IMR-90 (cell line): ENCODE measurements at regions not wholly inside any gene's neighbourhood (a gene's known extent, or its start where the extent isn't known, plus 50 kb on each side); places are given as distances from the start of the nearest gene placed in this dataset.

Source experiments
- ATAC-seq: fragments of 200-7000 bp; cut with Tn5 transposase; 2 replicates; pipeline ENCODE4 v1.9.1; 2020; ENCODE audit warnings: low read depth, mild to moderate bottlenecking, moderate library complexity
- BruUV-seq: library from RNA; stranded (reverse); fragments of 400-500 nt; replicated peaks from 2 replicates; lab custom pipeline; 2021; lab: Mats Ljungman, UMichigan
- CTCF ChIA-PET: fragments of 300-600 bp; formaldehyde crosslinking; extraction: SDS; loops from one replicate; lab custom pipeline; 2021; ENCODE audit warnings: antibody characterized with exemption; lab: Yijun Ruan, JAX
- POLR2A ChIA-PET: fragments of 300-600 bp; sonication (Branson Sonifier 250); formaldehyde crosslinking; loops from one replicate; lab custom pipeline; 2022; ENCODE audit warnings: antibody characterized with exemption; ENCODE audit not compliant: unreplicated experiment; lab: Charles Lee
- DNase-seq: peaks from one replicate; pipeline ENCODE4 v3.0.0; 2013
- H2AFZ ChIP-seq: replicated peaks from 2 replicates; pipeline ENCODE3; 2013; ENCODE audit warnings: low read length, mild to moderate bottlenecking; ENCODE audit not compliant: poor library complexity
- H2AK5ac ChIP-seq: 2 replicates; pipeline ENCODE4 v1.6.1; 2013; ENCODE audit warnings: low read depth, low read length, inconsistent platforms
- H2AK9ac ChIP-seq: replicated peaks from 2 replicates; pipeline ENCODE3; 2013; ENCODE audit warnings: mild to moderate bottlenecking, low read depth, low read length, moderate library complexity; ENCODE audit not compliant: poor library complexity
- H2BK120ac ChIP-seq: 2 replicates; pipeline ENCODE4 v1.6.1; 2013; ENCODE audit warnings: low read depth, low read length, inconsistent platforms
- H2BK15ac ChIP-seq: 3 replicates; pipeline ENCODE4 v1.6.1; 2013; ENCODE audit warnings: low read depth, low read length, inconsistent platforms
- H2BK20ac ChIP-seq: 2 replicates; pipeline ENCODE4 v1.6.1; 2013; ENCODE audit warnings: low read depth, mild to moderate bottlenecking, inconsistent platforms, low read length, moderate library complexity
- H2BK5ac ChIP-seq: 2 replicates; pipeline ENCODE4 v1.6.1; 2013; ENCODE audit warnings: mild to moderate bottlenecking, low read depth, low read length, inconsistent platforms; ENCODE audit not compliant: poor library complexity, severe bottlenecking
- H3K14ac ChIP-seq: replicated peaks from 2 replicates; pipeline ENCODE4 v1.6.1; 2013; ENCODE audit warnings: low read depth, low read length, inconsistent platforms
- H3K18ac ChIP-seq: 2 replicates; pipeline ENCODE4 v1.6.1; 2013; ENCODE audit warnings: low read depth, low read length, control low read depth
- H3K23ac ChIP-seq: 2 replicates; pipeline ENCODE4 v1.6.1; 2013; ENCODE audit warnings: low read depth, low read length, inconsistent platforms
- H3K27ac ChIP-seq: 2 replicates; pipeline ENCODE4 v1.5.1; 2013; ENCODE audit warnings: mild to moderate bottlenecking, control low read depth, low read length; ENCODE audit not compliant: insufficient read depth
- H3K27me3 ChIP-seq: 2 replicates; pipeline ENCODE4 v1.6.1; 2013; ENCODE audit warnings: low read length; ENCODE audit not compliant: control insufficient read depth, insufficient read depth
- H3K36me3 ChIP-seq: 2 replicates; pipeline ENCODE4 v1.6.1; 2013; ENCODE audit warnings: low read length, mixed read lengths; ENCODE audit not compliant: control insufficient read depth, insufficient read depth
- H3K4ac ChIP-seq: 2 replicates; pipeline ENCODE4 v1.6.1; 2013; ENCODE audit warnings: low read depth, low read length, inconsistent platforms
- H3K4me1 ChIP-seq: 2 replicates; pipeline ENCODE4 v1.6.1; 2013; ENCODE audit warnings: low read length, mixed read lengths; ENCODE audit not compliant: control insufficient read depth, insufficient read depth
- H3K4me2 ChIP-seq: 2 replicates; pipeline ENCODE4 v1.6.1; 2013; ENCODE audit warnings: low read depth, mild to moderate bottlenecking, control low read depth, low read length, moderate library complexity
- H3K4me3 ChIP-seq: 2 replicates; pipeline ENCODE4 v1.5.1; 2013; ENCODE audit warnings: low read depth, mild to moderate bottlenecking, control low read depth, low read length, moderate library complexity; ENCODE audit not compliant: insufficient read depth
- H3K56ac ChIP-seq: 2 replicates; pipeline ENCODE4 v1.6.1; 2013; ENCODE audit warnings: low read length, inconsistent platforms; ENCODE audit not compliant: insufficient read depth; ENCODE audit errors: extremely low read depth
- H3K79me1 ChIP-seq, 2 experiments: 2 replicates each; pipeline ENCODE4 v1.6.1; 2013; ENCODE audit warnings: low read length in 2 of 2, inconsistent platforms in 1 of 2, low read depth in 1 of 2
- H3K9ac ChIP-seq: 2 replicates; pipeline ENCODE4 v1.6.1; 2013; ENCODE audit warnings: low read depth, low read length, control low read depth
- H3K9me1 ChIP-seq: 2 replicates; pipeline ENCODE4 v1.6.1; 2013; ENCODE audit warnings: low read length, inconsistent platforms; ENCODE audit not compliant: insufficient read depth
- H3K9me3 ChIP-seq: 2 replicates; pipeline ENCODE4 v1.6.1; 2013; ENCODE audit warnings: low read length; ENCODE audit not compliant: control insufficient read depth, insufficient read depth
- H4K20me1 ChIP-seq: 2 replicates; pipeline ENCODE4 v1.6.1; 2013; ENCODE audit warnings: low read length, inconsistent platforms; ENCODE audit not compliant: insufficient read depth
- H4K5ac ChIP-seq: 2 replicates; pipeline ENCODE4 v1.6.1; 2013; ENCODE audit warnings: mild to moderate bottlenecking, low read depth, low read length, control low read depth
- H4K8ac ChIP-seq, 2 experiments: 2 replicates each; pipeline ENCODE4 v1.6.1; 2013; ENCODE audit warnings: low read depth in 2 of 2, low read length in 2 of 2, control low read depth in 1 of 2, inconsistent platforms in 1 of 2
- H4K91ac ChIP-seq: 2 replicates; pipeline ENCODE4 v1.6.1; 2013; ENCODE audit warnings: low read depth, low read length, inconsistent platforms; ENCODE audit not compliant: insufficient read depth
- BHLHE40 ChIP-seq: fragments of 150-350 bp; IDR thresholded peaks from 2 replicates; pipeline ENCODE4 v1.6.1; 2016; ENCODE audit warnings: mild to moderate bottlenecking, low read depth, low read length
- CEBPB ChIP-seq: IDR thresholded peaks from 2 replicates; pipeline ENCODE4 v1.6.1; 2012; ENCODE audit warnings: low read depth, low read length, improper control_type of control experiment
- CHD1 ChIP-seq: IDR thresholded peaks from 2 replicates; pipeline ENCODE4 v1.6.1; 2012; ENCODE audit warnings: low read depth, low read length, improper control_type of control experiment
- MAFK ChIP-seq: IDR thresholded peaks from 2 replicates; pipeline ENCODE4 v1.6.1; 2012; ENCODE audit warnings: low read depth, low read length, improper control_type of control experiment
- MXI1 ChIP-seq: IDR thresholded peaks from 2 replicates; pipeline ENCODE4 v1.6.1; 2012; ENCODE audit warnings: low read depth, mild to moderate bottlenecking, low read length, moderate library complexity, borderline replicate concordance
- POLR2A ChIP-seq: IDR thresholded peaks from 2 replicates; pipeline ENCODE4 v1.6.1; 2012; ENCODE audit warnings: mild to moderate bottlenecking, low read depth, low read length
- RAD21 ChIP-seq: IDR thresholded peaks from 2 replicates; pipeline ENCODE4 v1.6.1; 2012; ENCODE audit warnings: low read length, improper control_type of control experiment
- RFX5 ChIP-seq: IDR thresholded peaks from 2 replicates; pipeline ENCODE4 v1.8.0; 2012; ENCODE audit warnings: low read depth, mild to moderate bottlenecking, low read length, moderate library complexity
- SMC3 ChIP-seq: fragments of 150-350 bp; IDR thresholded peaks from 2 replicates; pipeline ENCODE4 v1.6.1; 2016; ENCODE audit warnings: low read depth, mild to moderate bottlenecking, antibody characterized with exemption, low read length, moderate library complexity
- WGBS, 2 experiments: methylation state at CpG; one replicate each; pipeline versions ENCODE4 v1.1.5 to v1.1.7; 2013; ENCODE audit warnings: missing lambda C conversion rate in 2 of 2; ENCODE audit not compliant: insufficient read length in 1 of 2; ENCODE audit errors: extremely low coverage in 2 of 2; 5-methylcytosine and 5-hydroxymethylcytosine counted together
- dilution Hi-C: fragments of 300-500 bp; cut with HindIII; formaldehyde crosslinking; loops from one replicate; pipeline ENCODE4 v1.14.3; 2018; ENCODE audit warnings: low sequenced_read_pairs; ENCODE audit not compliant: unreplicated experiment
- in situ Hi-C: fragments of 300-500 bp; cut with MboI; formaldehyde crosslinking; loops from 3 replicates; pipeline ENCODE4 v1.14.3; 2019; ENCODE audit warnings: low sequenced_read_pairs, inconsistent platforms, mixed read lengths
- intact Hi-C: fragments of 100-400 bp; cut with micrococcal nuclease; formaldehyde crosslinking; loops from 2 replicates; pipeline ENCODE4 v1.10.0; 2022
- TF ChIP-seq, protein P1 (sequence below): fragments of 150-350 bp; IDR thresholded peaks from 2 replicates; pipeline ENCODE4 v1.6.1; 2017; ENCODE audit warnings: mild to moderate bottlenecking, antibody characterized with exemption, low read length, low read depth
- TF ChIP-seq, protein P2 (sequence below): fragments of 150-350 bp; IDR thresholded peaks from 2 replicates; pipeline ENCODE4 v1.6.1; 2016; ENCODE audit warnings: low read depth, mild to moderate bottlenecking, low read length, moderate library complexity, borderline replicate concordance
- TF ChIP-seq, protein P3 (sequence below): conservative IDR thresholded peaks from 2 replicates; pipeline ENCODE4 v1.5.1; 2012; ENCODE audit warnings: mild to moderate bottlenecking, low read depth, low read length, improper control_type of control experiment

DNA sequence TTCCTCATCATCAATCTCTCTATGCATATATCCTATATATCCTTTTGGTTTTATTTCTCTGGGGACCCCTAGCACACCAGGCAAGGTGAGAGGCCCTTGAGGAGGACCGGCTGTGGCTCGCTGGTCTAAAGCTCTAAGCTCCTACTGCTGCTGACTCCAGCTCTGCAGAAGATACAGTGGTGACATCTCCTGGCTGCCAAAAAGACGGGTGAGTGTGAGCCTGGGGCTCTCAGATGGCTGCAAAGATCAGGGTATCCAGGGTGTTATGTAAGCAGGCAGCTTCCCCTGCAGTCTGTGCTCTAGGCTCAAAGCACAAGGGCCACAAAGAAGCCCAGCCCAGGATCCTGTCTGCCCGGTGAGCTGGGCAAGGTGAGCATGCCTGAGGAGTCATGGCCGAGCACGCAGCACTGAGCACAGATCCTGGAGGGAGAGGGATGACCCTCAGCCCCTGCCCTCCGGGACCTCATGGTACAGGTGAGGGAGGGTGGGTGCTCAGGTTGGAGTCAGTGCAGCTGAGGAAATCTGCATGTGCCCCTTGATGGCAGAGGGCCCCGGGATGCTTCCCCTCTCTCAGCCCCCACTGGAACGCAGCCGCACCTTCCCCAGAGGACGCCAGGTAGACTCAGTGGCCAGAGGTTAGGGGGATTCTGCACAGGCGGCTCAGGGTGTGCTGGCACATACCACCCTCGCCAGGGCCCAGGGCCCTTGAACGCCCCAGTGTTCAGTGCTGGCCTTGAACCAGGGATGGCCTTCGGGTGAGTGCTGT lies 95.4 kb upstream of the INSIG1 start:
- H2BK20ac ChIP-seq: no peak overlapping the region

More for the DNA sequence above, 95.4 kb upstream of the INSIG1 start:
- POLR2A ChIA-PET: no interaction called here
- no peak overlapping the region for H3K4me3 ChIP-seq
- H4K91ac ChIP-seq: no peak overlapping the region
- BruUV-seq: no TSS peak
- peaks cover 5% of the 10 kb centered on the region; the same call in 1 of the 2 replicates for H3K4me1 ChIP-seq
- H2BK5ac ChIP-seq: no peak overlapping the region
- no peak overlapping the region for H3K4me2 ChIP-seq
- peak overlapping the region; percentile 16 for H2AFZ ChIP-seq
- no peak overlapping the region for H3K9ac ChIP-seq
- CTCF ChIA-PET: interaction anchor here (1.2 kb wide), 1 partner anchor 13 kb away, joined by 3 read pairs; no protein-coding TSS in a partner anchor
- no peaks in the 10 kb centered on the region for H3K27me3 ChIP-seq
- H3K14ac ChIP-seq: no peak overlapping the region
- no peak overlapping the region for H3K27ac ChIP-seq
- H3K18ac ChIP-seq: no peak overlapping the region
- no peak overlapping the region for H3K23ac ChIP-seq
- dilution Hi-C loops (no loop called here), intact Hi-C loops (no loop called here), in situ Hi-C loops (no loop called here)
- no peaks in the 10 kb centered on the region for H3K79me1 ChIP-seq
- ATAC-seq (no peak), DNase-seq (no peak)
- H3K9me1 ChIP-seq: peaks cover 19% of the 10 kb centered on the region
- no peaks in the 10 kb centered on the region for H3K36me3 ChIP-seq
- H2AK5ac ChIP-seq: no peak overlapping the region
- no peaks in the 10 kb centered on the region for H3K9me3 ChIP-seq
- no peak for TF ChIP-seq POLR2A
- TF ChIP-seq, protein P1, sequence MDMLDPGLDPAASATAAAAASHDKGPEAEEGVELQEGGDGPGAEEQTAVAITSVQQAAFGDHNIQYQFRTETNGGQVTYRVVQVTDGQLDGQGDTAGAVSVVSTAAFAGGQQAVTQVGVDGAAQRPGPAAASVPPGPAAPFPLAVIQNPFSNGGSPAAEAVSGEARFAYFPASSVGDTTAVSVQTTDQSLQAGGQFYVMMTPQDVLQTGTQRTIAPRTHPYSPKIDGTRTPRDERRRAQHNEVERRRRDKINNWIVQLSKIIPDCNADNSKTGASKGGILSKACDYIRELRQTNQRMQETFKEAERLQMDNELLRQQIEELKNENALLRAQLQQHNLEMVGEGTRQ: no peak
- TF ChIP-seq MAFK: no peak
- TF ChIP-seq CEBPB: no peak
- TF ChIP-seq RAD21: no peak
- TF ChIP-seq, protein P2, sequence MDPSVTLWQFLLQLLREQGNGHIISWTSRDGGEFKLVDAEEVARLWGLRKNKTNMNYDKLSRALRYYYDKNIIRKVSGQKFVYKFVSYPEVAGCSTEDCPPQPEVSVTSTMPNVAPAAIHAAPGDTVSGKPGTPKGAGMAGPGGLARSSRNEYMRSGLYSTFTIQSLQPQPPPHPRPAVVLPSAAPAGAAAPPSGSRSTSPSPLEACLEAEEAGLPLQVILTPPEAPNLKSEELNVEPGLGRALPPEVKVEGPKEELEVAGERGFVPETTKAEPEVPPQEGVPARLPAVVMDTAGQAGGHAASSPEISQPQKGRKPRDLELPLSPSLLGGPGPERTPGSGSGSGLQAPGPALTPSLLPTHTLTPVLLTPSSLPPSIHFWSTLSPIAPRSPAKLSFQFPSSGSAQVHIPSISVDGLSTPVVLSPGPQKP: no peak
- TF ChIP-seq CHD1: no peak
- TF ChIP-seq BHLHE40: no peak
- no peak for TF ChIP-seq RFX5
- TF ChIP-seq SMC3: no peak
- TF ChIP-seq MXI1: no peak
- TF ChIP-seq, protein P3, sequence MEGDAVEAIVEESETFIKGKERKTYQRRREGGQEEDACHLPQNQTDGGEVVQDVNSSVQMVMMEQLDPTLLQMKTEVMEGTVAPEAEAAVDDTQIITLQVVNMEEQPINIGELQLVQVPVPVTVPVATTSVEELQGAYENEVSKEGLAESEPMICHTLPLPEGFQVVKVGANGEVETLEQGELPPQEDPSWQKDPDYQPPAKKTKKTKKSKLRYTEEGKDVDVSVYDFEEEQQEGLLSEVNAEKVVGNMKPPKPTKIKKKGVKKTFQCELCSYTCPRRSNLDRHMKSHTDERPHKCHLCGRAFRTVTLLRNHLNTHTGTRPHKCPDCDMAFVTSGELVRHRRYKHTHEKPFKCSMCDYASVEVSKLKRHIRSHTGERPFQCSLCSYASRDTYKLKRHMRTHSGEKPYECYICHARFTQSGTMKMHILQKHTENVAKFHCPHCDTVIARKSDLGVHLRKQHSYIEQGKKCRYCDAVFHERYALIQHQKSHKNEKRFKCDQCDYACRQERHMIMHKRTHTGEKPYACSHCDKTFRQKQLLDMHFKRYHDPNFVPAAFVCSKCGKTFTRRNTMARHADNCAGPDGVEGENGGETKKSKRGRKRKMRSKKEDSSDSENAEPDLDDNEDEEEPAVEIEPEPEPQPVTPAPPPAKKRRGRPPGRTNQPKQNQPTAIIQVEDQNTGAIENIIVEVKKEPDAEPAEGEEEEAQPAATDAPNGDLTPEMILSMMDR: no peak
- H4K20me1 ChIP-seq: no peaks in the 10 kb centered on the region
- H2AK9ac ChIP-seq: no peak overlapping the region
- H3K56ac ChIP-seq: no peak overlapping the region
- H4K5ac ChIP-seq: no peak overlapping the region
- H2BK15ac ChIP-seq: no peak overlapping the region; the same call in 2 of the 3 replicates
- H2BK120ac ChIP-seq: no peak overlapping the region; the same call in 1 of the 2 replicates
- 91% methylated on average over 5 of the region's 15 CpGs; no CpG with 5 or more reads in 1 of the 2 experiments for whole genome bisulfite sequencing, 2 experiments
- H4K8ac ChIP-seq: no peak overlapping the region
- peak overlapping the region; percentile 17; the same call in 1 of the 2 replicates for H3K4ac ChIP-seq
